NCI-H2107 treated with DMSO at 0.1 percent for 48 hours (cell line): ENCODE measurements at regions not wholly inside any gene's neighbourhood (a gene's known extent, or its start where the extent isn't known, plus 50 kb on each side); places are given as distances from the start of the nearest gene placed in this dataset.
"Not testable (repeated sequence)": the region's sequence is repeated elsewhere in the genome, so short reads cannot be mapped to it uniquely, and the experiment has no call there.

Experiments
- DNase-seq: peaks from one replicate; lab custom pipeline; 2025; ENCODE audit not compliant: unreplicated experiment; lab: John Stamatoyannopoulos, UW

DNA sequence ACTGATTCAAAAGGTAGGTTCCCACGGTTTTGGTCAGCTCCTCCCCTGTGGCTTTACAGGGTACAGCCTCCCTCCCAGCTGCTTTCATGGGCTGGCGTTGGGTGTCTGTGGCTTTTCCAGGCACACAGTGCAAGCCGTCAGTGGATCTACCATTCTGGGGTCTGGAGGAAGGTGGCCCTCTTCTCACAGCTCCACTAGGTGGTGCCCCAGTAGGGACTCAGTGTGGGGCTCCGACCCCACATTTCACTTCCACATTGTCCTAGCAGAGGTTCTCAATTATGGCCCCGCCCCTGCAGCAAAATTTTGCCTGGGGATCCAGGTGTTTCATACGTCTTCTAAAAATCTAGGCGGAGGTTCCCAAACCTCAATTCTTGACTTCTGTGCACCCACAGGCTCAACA, 324.6 kb upstream of the PHF14 start:
- not testable (repeated sequence) for DNase-seq

GRCh38 chr7:10655031-10655430, 318.6 kb upstream of the PHF14 start:
- no peak for DNase-seq

DNA sequence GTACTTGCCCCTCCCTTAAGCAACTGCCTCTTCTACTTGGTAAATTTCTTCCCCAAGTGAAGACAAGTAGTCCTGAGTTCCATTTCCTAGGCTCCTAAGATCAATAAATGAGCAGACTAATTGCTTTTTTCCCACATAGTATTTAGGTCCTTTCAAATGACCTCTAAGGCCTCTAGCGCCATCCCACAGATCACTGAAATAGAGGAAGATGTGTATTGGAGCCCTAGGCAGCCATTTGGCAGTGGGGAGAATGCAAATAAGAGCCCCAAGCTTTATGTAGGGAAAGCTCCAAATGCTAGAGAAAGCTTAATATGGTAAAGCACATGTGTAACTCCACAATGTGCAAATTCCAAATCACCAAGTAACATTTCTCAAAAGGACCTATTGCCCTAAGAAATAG, 316.5 kb upstream of the PHF14 start:
- DNase-seq = no peak

DNA sequence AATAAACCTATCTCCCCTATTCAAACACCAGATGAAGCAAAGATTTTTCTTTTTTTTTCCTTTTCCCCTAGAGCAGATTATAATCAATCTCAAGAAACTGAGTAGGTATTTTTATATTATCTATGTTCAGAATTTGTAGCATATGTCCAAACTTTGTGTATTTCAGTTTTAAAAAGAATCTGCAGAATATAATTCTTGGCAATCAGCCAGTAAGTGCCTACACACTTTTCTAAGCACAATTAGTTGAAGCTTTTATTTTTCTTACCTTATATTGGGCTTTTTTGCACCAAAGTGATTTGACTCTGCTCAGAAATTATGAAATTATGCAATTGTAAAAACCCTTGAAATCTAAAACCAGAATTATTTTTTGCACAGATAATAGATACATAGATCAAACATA, 315.8 kb upstream of the PHF14 start:
- DNase-seq = no peak

DNA sequence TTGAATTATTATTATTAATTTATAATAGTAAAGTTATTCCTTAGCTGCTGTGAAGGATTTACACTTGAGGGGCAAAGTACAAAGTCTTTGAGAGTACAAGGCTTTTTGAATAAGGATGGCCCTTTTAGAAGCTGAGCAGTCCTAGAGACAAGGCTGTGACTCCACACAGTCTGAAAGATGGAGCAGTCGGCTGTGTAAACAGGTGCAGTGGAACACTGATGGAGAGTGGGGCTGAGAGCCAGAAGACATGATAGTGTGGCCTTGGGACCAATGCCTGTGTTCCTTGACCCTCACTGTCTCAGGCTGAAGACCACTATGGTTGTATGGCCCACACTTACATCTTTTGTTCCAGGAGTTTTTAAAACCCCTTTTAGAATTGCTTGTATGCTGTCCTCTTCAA, 311.2 kb upstream of the PHF14 start:
- no peak for DNase-seq

- DNase-seq = no peak
These were observed 310.4 kb upstream of the PHF14 start for GRCh38 chr7:10662982-10663884.

DNA sequence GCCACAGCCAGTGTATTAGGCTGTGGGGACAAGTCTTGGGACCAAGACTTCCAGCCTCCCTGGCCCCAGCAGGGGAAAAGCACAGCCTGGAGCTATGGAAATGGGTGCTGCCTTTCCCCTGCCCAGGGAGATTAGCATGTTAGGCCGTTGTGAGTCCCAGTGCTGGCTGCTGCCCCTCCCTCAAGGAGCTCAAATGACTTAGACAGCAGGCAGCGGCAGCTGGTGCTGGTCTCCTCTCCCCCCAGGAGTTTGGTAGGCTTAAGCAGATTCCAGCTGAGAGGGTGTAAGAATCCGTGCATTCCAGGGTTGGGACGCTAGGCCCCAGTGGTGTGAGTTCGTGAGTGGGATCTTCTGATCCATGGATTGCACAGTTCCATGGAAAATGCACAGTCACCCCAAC, 301.5 kb upstream of the PHF14 start:
- DNase-seq = no peak

DNA sequence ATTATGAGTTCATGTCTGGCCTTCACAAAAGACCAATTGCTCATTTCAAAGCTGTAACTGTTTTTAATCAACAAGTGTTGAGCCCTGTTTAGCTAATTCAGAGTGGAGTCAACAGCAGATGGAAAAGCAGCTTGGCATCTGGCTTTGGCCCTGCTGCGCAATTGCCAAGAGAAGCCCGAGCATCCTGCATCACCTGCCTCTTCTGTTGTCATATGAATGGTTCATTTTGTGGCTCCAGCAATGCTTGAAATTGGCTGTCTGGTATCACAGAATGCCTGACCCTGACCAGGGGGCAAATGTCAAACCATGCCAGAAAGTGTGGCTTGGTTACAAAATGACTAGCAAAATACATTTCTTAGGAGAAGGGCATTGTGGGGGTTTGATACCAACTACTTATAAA, 296.5 kb upstream of the PHF14 start:
- DNase-seq = no peak

GRCh38 chr7:10677668-10678232, 295.9 kb upstream of the PHF14 start:
- no peak for DNase-seq

DNA sequence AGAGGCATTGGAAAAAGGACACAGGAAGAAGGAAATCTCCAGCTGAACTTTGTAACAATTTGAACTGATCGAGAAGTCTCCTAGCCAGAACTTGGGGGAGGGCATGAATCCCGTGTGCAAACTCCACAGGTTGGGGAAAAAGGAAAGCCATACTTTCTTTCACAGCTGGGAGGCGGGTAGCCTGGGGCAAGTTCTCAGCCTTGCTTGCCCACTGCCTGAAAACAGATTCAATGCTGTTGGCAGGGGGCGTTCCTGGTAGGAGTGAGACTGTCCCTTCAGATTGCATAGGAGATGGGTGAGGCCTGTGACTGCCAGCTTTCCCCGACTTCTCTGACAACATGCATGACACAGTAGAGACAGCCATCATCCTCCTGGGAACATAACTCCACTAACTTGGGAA, 289.1 kb upstream of the PHF14 start:
- DNase-seq = no peak

DNA sequence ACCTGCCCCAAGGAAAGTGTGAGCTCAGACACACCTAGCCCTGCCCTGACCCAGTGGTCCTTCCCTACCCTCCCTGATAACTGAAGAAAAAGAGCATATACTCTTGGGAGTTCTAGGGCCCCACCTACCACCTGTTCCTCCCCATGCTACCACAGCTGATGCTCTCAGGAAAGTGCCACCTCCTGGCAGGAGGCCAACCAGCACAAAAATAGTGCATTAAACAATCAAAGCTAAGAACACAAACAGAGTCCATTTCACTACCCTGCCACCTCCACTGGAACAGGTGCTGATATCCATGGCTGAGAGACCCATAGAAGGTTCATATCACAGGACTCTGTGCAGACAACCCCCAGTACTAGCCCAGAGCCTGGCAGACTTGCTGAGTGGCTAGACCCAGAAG, 288.6 kb upstream of the PHF14 start:
- DNase-seq = no peak

DNA sequence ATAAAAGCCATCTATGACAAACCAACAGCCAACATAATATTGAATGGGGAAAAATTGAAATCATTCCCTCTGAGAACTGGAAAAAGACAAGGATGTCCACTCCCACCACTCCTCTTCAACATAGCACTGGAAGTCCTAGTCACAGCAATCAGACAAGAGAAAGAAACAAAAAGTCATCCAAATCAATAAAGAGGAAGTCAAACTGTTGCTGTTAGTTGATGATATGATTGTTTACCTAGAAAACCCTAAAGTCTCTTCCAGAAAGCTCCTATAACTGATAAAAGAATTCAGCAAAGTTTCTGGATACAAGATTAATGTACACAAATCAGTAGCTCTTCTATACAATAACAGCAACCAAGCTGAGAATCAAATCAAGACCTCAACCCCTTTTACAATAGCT, 285.1 kb upstream of the PHF14 start:
- DNase-seq = no peak

DNA sequence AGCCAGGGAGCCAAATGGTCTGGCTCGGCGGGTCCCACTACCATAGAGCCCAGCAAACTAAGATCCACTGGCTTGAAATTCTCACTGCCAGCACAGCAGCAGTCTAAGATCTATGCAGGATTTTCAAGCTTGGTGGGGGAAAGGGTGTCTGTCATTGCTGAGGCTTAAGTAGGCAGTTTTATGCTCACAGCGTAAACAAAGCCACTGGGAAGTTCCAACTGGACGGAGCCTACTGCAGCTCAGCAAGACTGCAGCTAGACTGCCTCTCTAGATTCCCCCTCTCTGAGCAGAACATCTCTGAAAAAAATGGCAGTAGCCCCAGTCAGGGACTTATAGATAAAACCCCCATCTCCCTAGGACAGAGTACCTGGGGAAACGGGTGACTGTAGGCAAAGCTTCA, 277.6 kb upstream of the PHF14 start:
- DNase-seq = no peak

DNA sequence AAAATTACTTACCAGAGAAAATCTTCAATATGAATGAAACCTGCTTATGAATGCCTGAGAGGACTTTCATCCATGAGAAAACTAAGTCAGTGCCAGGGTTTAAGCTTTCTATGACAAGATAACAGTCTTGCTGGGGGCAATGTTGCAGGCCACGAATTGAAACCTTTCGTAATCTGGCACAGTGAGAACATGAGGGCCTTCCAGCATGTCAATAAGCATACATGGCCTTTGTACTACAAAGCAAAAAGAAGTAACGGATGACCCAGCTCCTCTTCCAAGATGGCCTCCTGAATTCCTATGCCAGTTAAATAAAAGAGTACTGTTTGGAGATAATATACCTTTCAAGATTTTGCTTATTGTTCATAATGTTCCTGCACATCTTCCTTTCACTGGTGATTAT, 270.6 kb upstream of the PHF14 start:
- DNase-seq = no peak

GRCh38 chr7:10703981-10704380, 269.7 kb upstream of the PHF14 start:
- no peak for DNase-seq

GRCh38 chr7:10704653-10705052, 269.0 kb upstream of the PHF14 start:
- no peak for DNase-seq

DNA sequence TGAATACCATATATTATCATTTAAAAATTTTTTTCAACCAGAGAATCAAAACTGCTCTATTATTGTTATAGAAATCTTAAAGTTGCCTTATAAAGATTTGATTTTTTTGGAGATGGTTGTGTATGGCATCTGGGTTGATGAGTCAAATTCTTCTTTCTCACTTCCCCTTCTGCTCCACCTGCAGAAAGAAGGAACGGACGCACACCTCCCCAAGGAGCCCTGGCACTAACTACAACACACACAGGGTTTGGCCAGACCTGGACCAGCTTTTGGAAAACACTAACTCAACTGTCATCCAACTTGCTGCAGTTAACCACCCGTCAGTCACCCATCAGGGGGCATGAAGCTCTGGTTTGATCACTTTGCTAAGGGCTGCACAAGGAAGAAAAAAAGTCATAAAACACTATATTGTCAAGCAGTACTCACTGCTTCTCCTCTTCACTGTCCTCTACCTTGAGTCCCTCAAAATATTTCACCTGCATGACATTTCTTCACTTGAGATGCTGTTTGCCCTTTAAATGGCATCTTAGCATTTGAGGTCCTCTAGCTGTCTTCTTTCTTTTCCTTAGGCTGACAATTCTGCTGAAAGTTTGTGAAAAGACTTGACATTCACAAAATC, 266.7 kb upstream of the PHF14 start:
- no peak for DNase-seq

DNA sequence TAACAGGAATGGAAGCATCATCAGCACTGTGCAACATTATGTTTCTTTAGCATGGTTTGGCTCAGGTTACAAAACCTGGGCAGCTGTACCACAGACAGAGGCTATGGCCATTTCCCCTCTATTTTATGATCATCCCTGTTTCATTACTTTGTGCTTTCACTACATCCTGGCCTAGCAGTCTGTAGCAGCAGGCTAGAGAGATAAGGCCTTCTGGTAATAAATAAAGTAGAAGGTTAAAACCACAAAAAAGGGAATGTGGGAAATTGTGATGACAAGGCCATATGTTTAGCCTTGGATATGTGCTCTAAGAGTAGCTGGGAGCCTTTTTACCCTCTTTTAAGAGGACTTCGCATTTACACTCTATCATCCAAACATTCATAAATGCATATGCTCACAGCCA, 266.2 kb upstream of the PHF14 start:
- peak; percentile 34 for DNase-seq

DNA sequence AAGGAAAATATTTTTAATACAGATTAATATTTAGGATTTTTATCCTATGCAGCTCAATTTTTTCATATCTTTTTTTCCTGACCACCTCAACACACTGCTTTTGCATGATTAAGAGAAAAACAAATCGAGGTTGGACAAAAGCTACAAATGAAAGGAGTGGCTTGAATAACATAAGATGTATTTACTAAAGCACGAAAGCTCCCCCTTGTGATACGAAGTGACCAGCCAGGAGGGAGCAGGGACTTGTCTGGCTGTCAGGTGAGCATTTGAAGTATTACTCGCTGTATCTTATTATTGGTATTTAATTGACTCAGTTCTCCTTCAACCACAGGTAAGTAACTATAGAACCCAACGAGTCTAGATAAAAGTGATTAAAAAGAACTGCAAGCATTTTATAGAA, 265.2 kb upstream of the PHF14 start:
- DNase-seq = peak; percentile 54

GRCh38 chr7:10718768-10719167, 254.9 kb upstream of the PHF14 start:
- DNase-seq = no peak

DNA sequence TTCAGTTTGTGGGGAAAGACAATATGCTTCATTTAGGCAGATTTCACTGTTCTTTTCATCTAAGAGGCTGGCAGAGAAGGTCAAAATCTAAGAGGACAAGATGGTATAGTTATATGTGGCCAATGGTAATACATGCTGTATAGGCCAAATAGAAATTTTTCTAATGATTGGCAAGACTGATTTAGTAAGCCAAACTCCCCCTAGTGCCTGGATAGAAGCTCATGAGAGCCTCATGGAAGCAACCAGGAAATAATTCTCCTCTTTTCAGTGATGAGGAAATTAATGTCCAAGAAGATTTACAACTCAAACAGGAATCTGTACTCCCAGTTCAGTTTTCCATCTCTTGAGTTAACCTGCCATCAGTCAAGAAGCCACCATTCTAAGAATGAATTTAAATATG, 253.6 kb upstream of the PHF14 start:
- no peak for DNase-seq

DNA sequence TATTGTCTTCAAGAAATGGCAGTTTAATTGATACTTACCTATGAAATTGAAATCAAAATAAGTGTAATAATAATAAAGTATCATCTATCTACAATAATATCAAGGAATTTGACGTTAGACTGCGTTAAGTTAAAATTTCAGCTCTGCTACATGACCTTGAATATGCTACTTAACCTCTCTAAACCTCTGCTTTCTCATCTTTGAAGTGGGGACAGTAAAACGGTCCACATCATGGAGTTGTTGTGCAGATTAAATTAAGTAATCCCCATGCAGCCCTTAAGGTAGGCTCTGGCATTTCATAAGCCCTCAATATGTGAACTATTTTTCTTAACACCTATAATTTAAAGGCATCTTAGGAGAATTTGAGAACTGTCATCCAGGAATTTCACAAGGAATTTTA, 252.4 kb upstream of the PHF14 start:
- no peak for DNase-seq
